ENCODE measurements at regions not wholly inside any gene's neighbourhood (a gene's known extent, or its start where the extent isn't known, plus 50 kb on each side); places are given as distances from the start of the nearest gene placed in this dataset.

DNA sequence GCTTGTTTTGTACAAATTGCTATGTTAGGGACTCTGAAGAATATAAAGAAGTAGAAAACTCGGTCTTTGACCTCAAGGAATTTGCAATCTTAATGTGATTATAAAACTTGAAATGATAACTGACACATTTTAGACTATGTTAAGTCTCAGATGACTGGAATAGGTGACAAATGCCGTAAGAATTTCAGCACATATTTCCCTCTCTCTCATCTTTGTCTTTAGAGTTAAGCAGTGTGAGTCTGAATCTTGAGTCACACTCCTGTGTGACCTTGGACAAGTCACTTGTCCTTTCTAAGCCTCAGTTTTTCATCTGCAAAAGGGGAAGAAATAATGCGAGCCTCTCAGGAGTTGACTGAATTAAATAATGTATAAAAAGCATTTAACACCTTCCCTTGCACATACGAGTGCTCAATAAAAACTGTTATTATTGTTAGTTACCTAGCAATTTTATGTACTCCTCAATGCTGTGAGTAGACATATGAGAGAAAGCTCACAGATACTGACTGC is 103.7 kb downstream of the DYRK2 start:
- TF ChIP-seq, protein P1, sequence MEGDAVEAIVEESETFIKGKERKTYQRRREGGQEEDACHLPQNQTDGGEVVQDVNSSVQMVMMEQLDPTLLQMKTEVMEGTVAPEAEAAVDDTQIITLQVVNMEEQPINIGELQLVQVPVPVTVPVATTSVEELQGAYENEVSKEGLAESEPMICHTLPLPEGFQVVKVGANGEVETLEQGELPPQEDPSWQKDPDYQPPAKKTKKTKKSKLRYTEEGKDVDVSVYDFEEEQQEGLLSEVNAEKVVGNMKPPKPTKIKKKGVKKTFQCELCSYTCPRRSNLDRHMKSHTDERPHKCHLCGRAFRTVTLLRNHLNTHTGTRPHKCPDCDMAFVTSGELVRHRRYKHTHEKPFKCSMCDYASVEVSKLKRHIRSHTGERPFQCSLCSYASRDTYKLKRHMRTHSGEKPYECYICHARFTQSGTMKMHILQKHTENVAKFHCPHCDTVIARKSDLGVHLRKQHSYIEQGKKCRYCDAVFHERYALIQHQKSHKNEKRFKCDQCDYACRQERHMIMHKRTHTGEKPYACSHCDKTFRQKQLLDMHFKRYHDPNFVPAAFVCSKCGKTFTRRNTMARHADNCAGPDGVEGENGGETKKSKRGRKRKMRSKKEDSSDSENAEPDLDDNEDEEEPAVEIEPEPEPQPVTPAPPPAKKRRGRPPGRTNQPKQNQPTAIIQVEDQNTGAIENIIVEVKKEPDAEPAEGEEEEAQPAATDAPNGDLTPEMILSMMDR (conservative IDR thresholded peaks at IDR 0.05) = no peak
- peaks cover 5% of the 10 kb centered on the region for H3K4me1 Mint-ChIP-seq (ENCODE audit: unreplicated experiment)
- H3K4me3 Mint-ChIP-seq = no peak overlapping the region
- H3K27ac Mint-ChIP-seq = no peak overlapping the region
- no peak for DNase-seq (ENCODE audit: extremely low spot score, unreplicated experiment)
- no peaks in the 10 kb centered on the region for H3K9me3 Mint-ChIP-seq
- H3K36me3 Mint-ChIP-seq = no peaks in the 10 kb centered on the region
- H3K27me3 Mint-ChIP-seq = no peaks in the 10 kb centered on the region

DNA sequence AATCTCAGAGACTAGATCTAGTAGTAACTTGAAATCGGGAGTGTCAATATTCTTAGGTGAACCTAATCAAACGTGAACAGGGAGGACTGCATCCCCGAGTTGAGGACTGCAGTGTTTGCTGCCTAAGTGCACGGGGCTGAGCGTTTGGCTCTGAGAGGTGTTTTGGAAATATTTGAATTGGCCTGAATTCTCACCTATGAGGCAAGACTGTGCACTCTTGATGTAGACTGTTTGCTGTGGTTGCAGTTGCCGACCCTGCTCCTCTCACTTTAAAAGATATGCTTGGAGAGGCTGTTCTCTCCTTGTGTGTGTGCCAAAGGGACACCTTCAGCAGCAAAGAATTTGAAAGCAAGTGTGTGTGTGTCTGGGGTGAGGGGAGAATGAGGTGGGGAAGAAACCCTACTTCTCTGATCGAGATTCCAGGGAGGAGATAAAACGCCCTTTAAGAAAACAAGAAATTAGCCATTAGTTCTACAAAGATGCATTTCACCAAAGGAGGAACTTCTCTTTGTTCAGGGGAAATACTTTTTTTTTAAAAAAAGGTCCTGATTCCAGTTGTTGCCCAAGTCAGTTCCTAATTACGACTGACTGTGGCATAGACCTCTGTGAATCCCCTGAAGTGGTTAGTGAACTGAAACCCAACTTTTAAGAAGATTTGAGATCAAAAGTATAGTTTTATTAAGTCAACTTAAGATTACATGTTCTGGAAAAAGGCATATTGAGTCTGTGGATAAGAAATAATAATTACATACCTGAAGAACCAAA is 106.6 kb downstream of the DYRK2 start:
- H3K27me3 Mint-ChIP-seq = no peaks in the 10 kb centered on the region
- TF ChIP-seq, protein P1 (conservative IDR thresholded peaks at IDR 0.05) = no peak
- no peak overlapping the region for H3K4me3 Mint-ChIP-seq
- no peak overlapping the region for H3K27ac Mint-ChIP-seq
- H3K4me1 Mint-ChIP-seq (ENCODE audit: unreplicated experiment) = peaks cover 9% of the 10 kb centered on the region
- no peaks in the 10 kb centered on the region for H3K9me3 Mint-ChIP-seq
- H3K36me3 Mint-ChIP-seq = no peaks in the 10 kb centered on the region
- no peak for DNase-seq (ENCODE audit: extremely low spot score, unreplicated experiment)

DNA sequence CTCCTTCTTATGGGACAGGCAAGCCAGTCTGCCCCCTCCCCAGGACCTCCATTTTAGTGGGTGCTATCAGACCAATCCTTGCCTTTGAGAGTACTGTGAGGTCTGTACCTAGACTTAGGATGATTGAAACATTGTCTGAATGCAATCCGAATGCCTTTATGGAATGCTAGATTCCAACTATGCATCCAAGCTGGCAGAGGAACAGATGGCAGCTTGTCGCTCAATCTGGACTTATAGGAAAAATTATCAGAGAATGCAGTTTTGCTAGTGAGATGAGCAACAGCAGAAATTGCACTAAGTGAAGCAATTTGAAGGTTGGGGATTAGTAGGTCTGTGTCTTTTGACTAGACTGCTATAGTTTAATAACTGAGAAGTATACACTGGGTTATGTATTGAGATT is 109.1 kb downstream of the DYRK2 start:
- no peaks in the 10 kb centered on the region for H3K27me3 Mint-ChIP-seq
- DNase-seq (ENCODE audit: extremely low spot score, unreplicated experiment) = no peak
- H3K4me3 Mint-ChIP-seq = no peak overlapping the region
- H3K36me3 Mint-ChIP-seq = no peaks in the 10 kb centered on the region
- TF ChIP-seq, protein P1 (conservative IDR thresholded peaks at IDR 0.05) = no peak
- H3K9me3 Mint-ChIP-seq = peaks cover 5% of the 10 kb centered on the region
- H3K4me1 Mint-ChIP-seq (ENCODE audit: unreplicated experiment) = peaks cover 25% of the 10 kb centered on the region
- no peak overlapping the region for H3K27ac Mint-ChIP-seq

- DNase-seq (ENCODE audit: extremely low spot score, unreplicated experiment) = no peak
- Mint-ChIP-seq H3K9me3 (peaks cover 5% of the 10 kb centered on the region), H3K27ac (no peak overlapping the region), H3K27me3 (no peaks in the 10 kb centered on the region), H3K36me3 (no peaks in the 10 kb centered on the region), H3K4me1 (ENCODE audit: unreplicated experiment) (peaks cover 25% of the 10 kb centered on the region), H3K4me3 (no peak overlapping the region)
- TF ChIP-seq, protein P1 (conservative IDR thresholded peaks at IDR 0.05) = no peak
Observed at GRCh38 chr12:67758119-67758518, 109.6 kb downstream of the DYRK2 start.

DNA sequence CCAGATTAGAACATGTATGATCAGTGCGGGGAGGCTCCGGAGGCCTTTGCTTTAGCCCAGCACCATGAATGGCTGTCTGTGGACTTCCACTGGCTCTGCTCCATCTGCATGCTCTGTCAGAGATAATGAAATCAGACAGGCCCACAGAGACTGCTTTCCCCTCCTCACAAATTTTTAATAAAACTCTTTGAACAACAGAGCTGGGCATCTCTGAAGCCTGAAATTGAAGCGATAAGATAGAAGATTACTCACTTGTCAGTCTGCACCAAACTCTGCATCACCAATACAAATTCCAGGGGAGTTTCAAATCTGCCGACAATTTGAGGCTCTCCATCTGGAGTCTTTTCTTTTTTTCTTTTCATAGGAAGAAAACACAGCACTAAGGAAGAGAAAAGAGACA is 110.0 kb downstream of the DYRK2 start:
- DNase-seq (ENCODE audit: extremely low spot score, unreplicated experiment) = no peak

More for the DNA sequence above, 110.0 kb downstream of the DYRK2 start:
- H3K9me3 Mint-ChIP-seq = peaks cover 5% of the 10 kb centered on the region
- no peaks in the 10 kb centered on the region for H3K27me3 Mint-ChIP-seq
- TF ChIP-seq, protein P1 (conservative IDR thresholded peaks at IDR 0.05) = no peak
- no peak overlapping the region for H3K4me3 Mint-ChIP-seq
- H3K27ac Mint-ChIP-seq = no peak overlapping the region
- H3K36me3 Mint-ChIP-seq = no peaks in the 10 kb centered on the region
- H3K4me1 Mint-ChIP-seq (ENCODE audit: unreplicated experiment) = peaks cover 25% of the 10 kb centered on the region
